K562 (cell line): ENCODE measurements at regions not wholly inside any gene's neighbourhood (a gene's known extent, or its start where the extent isn't known, plus 50 kb on each side); places are given as distances from the start of the nearest gene placed in this dataset.

ENCODE experiments used
- FOXM1 ChIP-seq, 2 experiments: fragments of 450-650 bp in 1 of 2; sonication (generic) in 1 of 2; formaldehyde crosslinking in 1 of 2; IDR thresholded peaks; 2 replicates each; pipeline versions ENCODE4 v1.6.1 to v1.9.0; 2017 to 2022; ENCODE audit warnings: low read depth in 2 of 2, mild to moderate bottlenecking in 2 of 2, missing genetic modification reagents in 1 of 2, moderate library complexity in 1 of 2
- HDAC1 ChIP-seq, 2 experiments: fragments of 450-650 bp; IDR thresholded peaks; 2 replicates each; pipeline ENCODE4 v1.6.1; 2016 to 2017; ENCODE audit warnings: inconsistent platforms in 1 of 2, mild to moderate bottlenecking in 1 of 2, moderate library complexity in 1 of 2
- KAT7 ChIP-seq: sonication (generic); formaldehyde crosslinking; IDR thresholded peaks from 2 replicates; pipeline ENCODE4 v1.8.0; 2022; ENCODE audit warnings: missing genetic modification reagents, mild to moderate bottlenecking, borderline replicate concordance
- MAX ChIP-seq: sonication (generic); formaldehyde crosslinking; IDR thresholded peaks from 2 replicates; pipeline ENCODE4 v1.9.0; 2022; ENCODE audit warnings: mild to moderate bottlenecking, missing genetic modification reagents
- SP1 ChIP-seq: sonication (generic); formaldehyde crosslinking; IDR thresholded peaks from 2 replicates; pipeline ENCODE4 v1.8.1; 2022; ENCODE audit warnings: mild to moderate bottlenecking, missing genetic modification reagents
- ZNF324 ChIP-seq: fragments of 250-450 bp; sonication (Bioruptor Pico); IDR thresholded peaks from 2 replicates; pipeline ENCODE4 v1.4.0; 2020; ENCODE audit warnings: mild to moderate bottlenecking

- TF ChIP-seq MAX (CRISPR knock-in tag) (no peak), SP1 (CRISPR knock-in tag) (no peak), HDAC1 (IDR thresholded peaks at IDR 0.05) (no peak), KAT7 (CRISPR knock-in tag) (no peak), FOXM1 (IDR thresholded peaks at IDR 0.05; ENCODE audit: low read depth) (no peak), FOXM1 (CRISPR knock-in tag; IDR thresholded peaks at IDR 0.05; ENCODE audit: low read depth) (no peak), ZNF324 (CRISPR knock-in tag) (no peak)
These were observed 89.5 kb upstream of the BCL2L14 start for GRCh38 chr12:11981121-11981733.
